ENCODE measurements at regions not wholly inside any gene's neighbourhood (a gene's known extent, or its start where the extent isn't known, plus 50 kb on each side); places are given as distances from the start of the nearest gene placed in this dataset.

DNA sequence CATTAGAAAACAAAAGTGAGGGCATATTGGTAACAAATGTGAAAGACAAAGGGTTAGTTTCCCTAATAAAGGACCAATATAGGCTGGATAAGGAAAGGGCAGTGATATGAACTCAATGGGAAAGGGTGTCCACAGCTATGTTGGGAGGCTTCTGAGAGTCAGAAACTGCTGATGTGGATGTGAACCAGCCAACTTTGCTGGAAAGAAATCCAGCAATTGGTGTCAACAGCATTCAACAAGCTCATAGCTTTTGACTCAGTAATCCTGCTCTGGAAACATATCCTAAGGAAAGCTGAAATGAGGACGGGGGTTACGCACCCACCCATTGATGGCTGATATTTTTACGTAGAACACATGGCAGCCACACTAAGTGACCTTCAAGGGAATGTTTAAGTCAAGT, 63.7 kb downstream of the ARL4C start:
- ChIA-PET POLR2A (no interaction called here), CTCF (interaction anchor here (1.3 kb wide), 1 partner anchor 674 kb away, joined by 3 read pairs; no protein-coding TSS in a partner anchor), RAD21 (ENCODE audit: low non-redundant PET in 1 of 2, low total read pairs in 2 of 2, uncharacterized antibody in 2 of 2, unreplicated experiment in 2 of 2) (no interaction called here)
- no peaks in the 10 kb centered on the region for H3K79me2 ChIP-seq (ENCODE audit: insufficient read depth, low read length)
- BruUV-seq (replicated peaks) = no TSS peak
- no peaks in the 10 kb centered on the region for H4K20me1 ChIP-seq (ENCODE audit: insufficient read depth)
- no peak overlapping the region for H3K4me3 ChIP-seq (replicated peaks in 1 of 2; ENCODE audit: low read depth in 1 of 2, low read length in 2 of 2)
- no peaks in the 10 kb centered on the region for H3K4me1 ChIP-seq (ENCODE audit: control insufficient read depth in 1 of 2, insufficient read depth in 2 of 2, low read length in 2 of 2)
- ATAC-seq = no peak
- H3K36me3 ChIP-seq (ENCODE audit: control insufficient read depth in 1 of 2, insufficient read depth in 2 of 2, low read length in 2 of 2) = no peaks in the 10 kb centered on the region
- H3K27me3 ChIP-seq (ENCODE audit: insufficient read depth, low read length) = no peaks in the 10 kb centered on the region
- DNase-seq (ENCODE audit: low read depth, low spot score) = no peak
- H2AFZ ChIP-seq (ENCODE audit: low read depth, low read length, poor library complexity, severe bottlenecking) = no peak overlapping the region
- H3K9me2 ChIP-seq (ENCODE audit: insufficient read depth) = no peaks in the 10 kb centered on the region
- H3K4me2 ChIP-seq (ENCODE audit: low read length) = no peak overlapping the region
- no peak for TF ChIP-seq TCF7L2 (IDR thresholded peaks at IDR 0.05; ENCODE audit: borderline replicate concordance, extremely low read depth, insufficient read depth, insufficient read length)
- TF ChIP-seq EZH2phosphoT487 (IDR thresholded peaks at IDR 0.05; ENCODE audit: borderline replicate concordance) = no peak
- no peak for TF ChIP-seq CTCF (IDR thresholded peaks at IDR 0.05 in 2 of 3, conservative IDR thresholded peaks at IDR 0.05 in 1 of 3; ENCODE audit: borderline replicate concordance in 1 of 3, insufficient read depth in 1 of 3, low read depth in 2 of 3, low read length in 2 of 3)
- no peak for TF ChIP-seq FOSL1 (IDR thresholded peaks at IDR 0.05; ENCODE audit: low read depth)
- no peak for TF ChIP-seq ZNF274 (IDR thresholded peaks at IDR 0.05; ENCODE audit: low read depth, low read length)
- TF ChIP-seq, protein P1, sequence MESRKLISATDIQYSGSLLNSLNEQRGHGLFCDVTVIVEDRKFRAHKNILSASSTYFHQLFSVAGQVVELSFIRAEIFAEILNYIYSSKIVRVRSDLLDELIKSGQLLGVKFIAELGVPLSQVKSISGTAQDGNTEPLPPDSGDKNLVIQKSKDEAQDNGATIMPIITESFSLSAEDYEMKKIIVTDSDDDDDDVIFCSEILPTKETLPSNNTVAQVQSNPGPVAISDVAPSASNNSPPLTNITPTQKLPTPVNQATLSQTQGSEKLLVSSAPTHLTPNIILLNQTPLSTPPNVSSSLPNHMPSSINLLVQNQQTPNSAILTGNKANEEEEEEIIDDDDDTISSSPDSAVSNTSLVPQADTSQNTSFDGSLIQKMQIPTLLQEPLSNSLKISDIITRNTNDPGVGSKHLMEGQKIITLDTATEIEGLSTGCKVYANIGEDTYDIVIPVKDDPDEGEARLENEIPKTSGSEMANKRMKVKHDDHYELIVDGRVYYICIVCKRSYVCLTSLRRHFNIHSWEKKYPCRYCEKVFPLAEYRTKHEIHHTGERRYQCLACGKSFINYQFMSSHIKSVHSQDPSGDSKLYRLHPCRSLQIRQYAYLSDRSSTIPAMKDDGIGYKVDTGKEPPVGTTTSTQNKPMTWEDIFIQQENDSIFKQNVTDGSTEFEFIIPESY (IDR thresholded peaks at IDR 0.05; ENCODE audit: extremely low read depth, insufficient replicate concordance, low read length) = no peak
- TF ChIP-seq MAX (IDR thresholded peaks at IDR 0.05) = no peak
- no peak for TF ChIP-seq SP1 (IDR thresholded peaks at IDR 0.05; ENCODE audit: low read depth)
- no peak for TF ChIP-seq ELF1 (IDR thresholded peaks at IDR 0.05; ENCODE audit: borderline replicate concordance, low read depth)
- no peaks in the 10 kb centered on the region for H3K9me3 ChIP-seq (ENCODE audit: control insufficient read depth in 1 of 2, insufficient read depth in 1 of 2, low read depth in 1 of 2, low read length in 2 of 2)
- H3K9ac ChIP-seq (ENCODE audit: low read length) = no peak overlapping the region
- intact Hi-C loops (cut with micrococcal nuclease) = no loop called here
- no peak overlapping the region for H3K27ac ChIP-seq (ENCODE audit: low read depth, low read length)

Measured in HCT116 (cell line).